HG03354 (cell line): ENCODE measurements at regions not wholly inside any gene's neighbourhood (a gene's known extent, or its start where the extent isn't known, plus 50 kb on each side); places are given as distances from the start of the nearest gene placed in this dataset.
A peak's percentile ranks its signal among the peaks of the same experiment; 100 is the strongest.

ENCODE experiments used
- ATAC-seq: cut with Tn5 transposase; IDR thresholded peaks from one replicate; pipeline ENCODE4 v1.9.1; 2021; ENCODE audit warnings: mild to moderate bottlenecking; ENCODE audit not compliant: unreplicated experiment, poor library complexity, severe bottlenecking

DNA sequence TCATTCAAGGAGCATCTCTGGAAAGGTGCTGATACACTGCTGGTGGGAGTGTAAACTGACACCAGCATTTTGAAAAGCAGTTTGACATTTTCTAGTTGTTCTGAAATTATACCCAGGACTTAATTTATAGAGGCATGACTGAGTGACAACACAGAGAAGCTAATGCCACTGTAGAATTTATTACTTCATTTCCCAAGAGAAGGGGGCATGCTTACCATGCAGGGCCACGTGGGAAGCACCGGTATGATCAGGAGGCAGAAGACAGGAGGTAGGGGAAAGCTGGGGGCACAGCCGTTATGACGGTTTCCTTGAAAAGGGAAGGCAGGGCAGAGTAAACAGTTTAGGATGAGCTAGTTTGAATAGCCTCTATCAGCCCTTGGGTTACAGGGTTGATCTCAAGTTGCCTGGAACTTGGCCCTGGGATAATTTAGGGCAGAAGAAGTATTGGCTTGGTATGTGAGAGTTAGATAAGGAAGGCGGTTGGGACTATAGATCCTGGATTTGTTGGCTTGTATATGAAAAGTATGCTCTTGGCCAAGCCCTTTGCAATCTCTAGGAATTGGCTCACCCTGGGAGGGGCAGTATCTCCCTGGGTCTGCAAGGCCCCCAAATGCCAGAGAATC, 305.7 kb downstream of the ENC1 start:
- ATAC-seq: no peak

DNA sequence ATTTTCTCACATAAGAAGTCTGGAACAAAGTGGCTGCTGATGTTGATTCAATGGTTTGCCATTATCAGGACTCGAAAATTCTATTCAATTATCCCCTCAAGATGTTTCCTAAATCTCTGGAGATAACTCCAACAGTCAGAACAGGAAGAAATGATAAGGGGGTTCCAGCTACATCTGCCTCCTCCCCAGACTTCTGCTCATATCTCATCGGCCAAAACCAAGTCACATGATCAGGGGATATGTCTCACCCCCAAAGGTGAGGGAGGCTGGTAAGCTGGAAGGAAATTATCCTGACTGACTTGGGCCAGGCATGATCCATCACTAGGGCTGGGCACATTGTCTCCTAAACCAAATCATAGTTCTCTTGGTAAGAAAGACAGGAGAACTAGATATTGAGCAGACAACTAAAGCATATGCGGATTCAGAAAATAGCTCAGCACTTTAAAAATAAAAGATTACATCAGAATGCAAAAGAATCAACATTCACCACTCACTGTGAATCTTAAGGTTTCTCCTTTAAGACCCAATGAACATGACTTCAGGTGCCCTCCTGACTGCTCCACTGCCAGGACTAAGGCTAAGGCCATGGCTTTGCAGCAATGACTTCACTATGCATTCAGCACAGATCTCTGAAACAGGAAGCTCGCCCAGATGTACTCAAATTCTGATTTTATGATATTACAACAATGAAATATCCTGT, 306.3 kb downstream of the ENC1 start:
- ATAC-seq: no peak

DNA sequence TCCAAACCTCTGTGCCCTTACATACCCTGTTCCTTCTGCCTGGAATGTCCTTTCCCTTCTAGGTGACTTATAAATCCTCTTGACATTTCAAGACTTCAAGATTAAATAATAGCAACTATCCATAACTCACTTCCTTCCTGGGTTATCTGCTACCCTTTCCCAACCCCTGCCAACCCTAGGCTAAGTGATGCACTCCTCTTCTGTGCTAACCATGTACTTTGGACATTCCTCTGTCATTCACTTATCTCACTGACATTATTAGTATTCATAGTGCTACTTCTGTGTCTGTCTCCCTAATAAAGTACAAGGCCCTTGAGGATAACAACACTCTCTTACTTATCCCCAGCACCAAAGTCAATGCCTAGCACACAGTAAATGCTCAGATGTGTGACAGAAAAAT, 307.1 kb downstream of the ENC1 start:
- ATAC-seq: no peak

DNA sequence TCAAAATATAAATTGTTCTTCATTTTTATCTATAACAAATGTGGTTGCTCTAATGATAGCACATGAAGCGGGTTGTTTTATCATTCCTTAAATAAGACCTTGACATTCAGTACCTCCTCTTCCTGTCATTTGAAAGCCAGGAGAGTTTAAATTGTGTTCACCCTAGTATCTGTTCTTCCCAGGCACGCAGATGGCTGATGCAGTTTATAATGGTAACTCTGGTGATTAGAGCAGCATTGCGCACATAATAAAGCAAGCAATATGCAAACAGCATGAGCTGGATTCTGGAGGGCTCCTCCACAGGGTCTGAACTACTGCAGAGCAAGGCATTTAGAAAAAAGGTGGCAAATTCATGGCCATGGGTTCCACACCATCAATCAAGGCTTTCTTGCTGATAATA, 307.8 kb downstream of the ENC1 start:
- no peak for ATAC-seq

DNA sequence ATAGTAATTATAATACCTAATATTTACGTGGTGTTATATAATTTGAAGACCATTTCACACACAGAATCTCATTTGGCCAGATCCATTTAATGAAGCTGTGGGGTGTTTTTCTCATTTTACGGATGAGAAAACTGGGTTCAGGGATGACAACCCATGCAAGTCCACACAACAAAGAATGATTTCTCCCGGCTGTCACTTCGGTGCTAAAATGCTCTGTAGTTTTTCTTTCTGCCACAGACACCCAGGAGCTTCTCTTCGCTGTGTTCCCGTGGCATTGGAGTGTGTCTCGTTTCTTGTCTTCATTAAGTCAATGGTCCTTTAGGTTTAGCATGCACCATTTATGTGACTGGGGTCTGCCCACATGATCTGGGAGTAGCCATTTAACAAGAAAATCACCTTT, 308.5 kb downstream of the ENC1 start:
- ATAC-seq: no peak

DNA sequence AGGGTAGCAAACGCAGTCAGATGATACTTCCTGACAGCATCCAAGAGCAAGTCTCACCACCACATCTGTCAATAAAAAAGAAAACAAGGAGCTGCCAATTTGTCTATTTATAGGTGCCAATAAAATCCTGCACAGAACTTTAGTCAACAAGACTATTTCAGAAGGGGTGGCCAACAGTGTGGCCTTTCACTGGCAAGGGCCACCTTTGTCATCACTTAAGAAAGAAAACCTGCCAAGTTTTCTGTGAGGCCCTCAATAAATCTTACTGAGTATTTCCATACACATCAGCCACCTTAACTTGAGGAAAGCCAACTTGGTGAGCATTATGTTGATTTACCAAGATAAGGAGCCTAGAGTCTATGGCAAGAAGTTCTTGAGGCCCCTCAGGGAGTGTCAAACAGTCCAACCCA, 312.3 kb downstream of the ENC1 start:
- ATAC-seq: no peak

DNA sequence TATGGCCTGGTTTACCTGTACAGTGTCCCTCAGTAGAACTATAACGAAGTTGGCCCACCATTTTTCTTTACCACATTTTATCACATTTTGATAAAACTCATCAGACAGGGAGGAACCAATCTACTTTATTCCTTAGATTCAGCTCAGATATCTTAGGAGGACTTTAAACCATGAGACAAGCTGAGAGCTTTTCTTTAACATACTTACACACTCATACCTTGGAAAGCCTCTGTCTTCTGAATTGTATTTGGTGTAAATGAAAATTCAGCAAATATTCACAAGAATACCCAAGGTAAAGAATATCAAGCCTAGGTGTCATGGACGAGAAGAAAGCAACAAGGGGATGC, 313.2 kb downstream of the ENC1 start:
- no peak for ATAC-seq

DNA sequence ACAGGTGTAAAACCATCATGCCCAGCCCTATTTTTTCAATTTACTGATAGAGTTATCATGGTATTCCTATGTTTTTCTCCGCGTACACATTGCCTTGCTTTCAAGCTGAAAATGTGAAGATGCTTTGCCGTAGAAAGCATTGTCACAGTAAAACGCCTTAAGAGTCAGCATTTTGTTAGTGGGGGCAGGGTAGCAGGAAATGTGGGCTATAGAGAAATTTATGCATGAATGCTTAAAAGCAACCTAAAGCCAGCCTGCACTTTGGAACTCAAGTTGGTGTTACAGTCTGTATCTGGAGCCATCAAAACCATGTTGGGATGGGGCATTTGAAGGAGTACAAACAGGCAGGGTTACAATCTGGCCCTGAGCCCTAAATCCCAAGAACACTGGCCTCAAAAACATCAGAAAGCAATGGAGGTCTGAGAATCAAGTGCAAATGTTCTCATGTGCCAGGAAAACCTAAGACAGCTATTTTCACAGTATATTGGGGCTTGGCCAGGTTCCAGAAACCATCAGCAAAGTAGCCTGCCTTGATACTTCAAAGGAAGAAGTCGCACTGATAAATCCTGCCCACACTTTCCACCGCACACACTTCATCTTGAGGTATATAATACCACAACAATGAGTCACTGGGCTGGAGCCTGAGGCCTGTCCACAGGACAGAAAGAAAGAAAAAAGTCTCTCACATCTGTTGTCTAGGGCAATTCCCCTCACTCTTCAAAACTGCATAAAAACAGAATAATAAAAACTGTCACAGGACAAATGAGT, 313.8 kb downstream of the ENC1 start:
- peak; percentile 76 for ATAC-seq

DNA sequence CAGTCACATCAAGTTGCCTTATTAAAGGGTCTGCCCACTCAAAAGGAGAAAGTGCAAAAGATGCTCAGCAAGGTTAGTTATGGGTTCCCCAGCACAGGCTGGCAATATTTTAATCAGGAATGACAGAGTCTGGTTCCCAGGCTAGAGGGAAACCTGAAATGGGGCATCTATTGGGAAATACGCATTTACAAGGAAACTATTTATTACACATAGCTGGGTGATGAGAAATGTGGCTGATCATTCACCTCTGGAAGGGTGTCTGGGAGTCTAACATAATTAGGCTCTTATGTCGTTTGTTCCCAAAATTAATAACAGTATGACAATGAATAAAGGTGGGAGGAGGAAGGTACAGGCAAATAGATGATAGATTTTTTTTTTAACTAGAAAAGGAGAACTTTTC, 314.7 kb downstream of the ENC1 start:
- no peak for ATAC-seq

DNA sequence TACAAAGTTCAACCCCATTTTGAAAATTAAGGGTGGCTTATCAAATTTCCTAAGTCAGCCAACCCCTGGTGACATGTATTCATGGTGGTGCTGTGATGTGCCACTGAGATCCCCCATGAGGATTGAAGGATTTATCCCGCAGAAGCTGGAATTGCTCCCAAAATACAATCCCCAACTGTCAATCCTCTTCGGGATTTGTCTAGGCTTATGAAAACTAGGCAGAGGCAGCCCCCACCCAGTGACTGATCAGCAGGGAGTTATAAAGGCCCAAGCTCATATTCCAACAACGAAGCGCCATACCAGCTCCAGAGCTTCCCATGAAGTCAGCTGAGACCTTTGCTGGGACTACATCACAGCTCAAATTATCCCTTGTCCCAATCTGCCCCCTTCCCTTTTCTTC, 316.0 kb downstream of the ENC1 start:
- no peak for ATAC-seq

DNA sequence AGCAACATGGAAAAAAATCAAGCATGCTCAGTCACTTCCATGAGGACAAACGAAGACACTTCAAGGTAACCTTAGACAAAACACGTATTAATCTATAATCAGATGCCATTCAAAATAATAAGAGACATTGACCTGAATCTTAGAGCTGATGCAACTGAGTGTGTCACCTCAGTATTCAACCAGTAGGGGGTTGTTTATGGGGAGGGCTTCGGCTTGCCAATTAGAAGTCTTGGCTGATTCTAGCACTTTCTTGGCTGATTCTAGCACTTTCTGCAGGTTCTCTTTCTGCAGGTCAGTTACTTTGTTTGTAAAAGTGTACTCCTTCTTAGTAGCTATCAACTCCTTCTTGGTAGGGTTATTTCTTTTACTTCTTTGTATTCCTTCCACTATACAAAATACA, 317.6 kb downstream of the ENC1 start:
- no peak for ATAC-seq

DNA sequence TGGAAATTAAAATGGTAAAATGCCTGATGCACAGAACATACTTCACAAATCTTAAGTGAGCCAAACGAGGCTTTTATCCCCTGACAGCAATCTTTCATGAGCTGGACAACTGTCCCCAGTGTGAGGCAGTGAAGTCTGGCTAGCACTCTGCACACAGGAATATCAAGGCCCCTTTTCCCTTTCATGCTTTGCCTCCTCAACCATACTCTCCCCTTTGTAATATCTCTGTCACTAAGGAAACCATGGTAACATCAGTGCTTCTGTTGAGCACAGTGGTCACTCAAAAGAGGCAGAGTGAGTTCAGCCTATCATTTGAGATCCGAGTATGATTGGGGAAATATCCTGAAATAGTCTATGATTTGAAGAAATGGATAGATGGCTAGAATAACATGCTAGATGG, 318.3 kb downstream of the ENC1 start:
- ATAC-seq: no peak

DNA sequence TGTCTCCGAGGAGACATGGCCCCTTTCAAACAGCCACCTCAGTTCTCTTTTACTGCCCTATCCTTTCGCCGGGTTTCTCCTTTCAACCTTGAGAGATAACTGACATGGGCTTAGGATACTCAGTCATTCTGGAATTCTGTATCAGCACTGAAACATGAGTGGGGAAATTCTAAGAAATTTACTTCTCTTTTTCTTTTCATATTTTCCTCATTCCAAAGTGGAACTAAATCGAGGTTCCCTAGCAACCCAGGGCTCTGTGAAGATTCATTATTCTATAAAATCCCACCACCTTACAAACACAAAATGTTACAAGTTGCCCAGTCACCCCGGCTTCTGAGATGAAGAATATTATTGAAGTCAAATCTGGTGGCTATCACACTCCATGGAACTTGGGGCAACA, 319.2 kb downstream of the ENC1 start:
- no peak for ATAC-seq

DNA sequence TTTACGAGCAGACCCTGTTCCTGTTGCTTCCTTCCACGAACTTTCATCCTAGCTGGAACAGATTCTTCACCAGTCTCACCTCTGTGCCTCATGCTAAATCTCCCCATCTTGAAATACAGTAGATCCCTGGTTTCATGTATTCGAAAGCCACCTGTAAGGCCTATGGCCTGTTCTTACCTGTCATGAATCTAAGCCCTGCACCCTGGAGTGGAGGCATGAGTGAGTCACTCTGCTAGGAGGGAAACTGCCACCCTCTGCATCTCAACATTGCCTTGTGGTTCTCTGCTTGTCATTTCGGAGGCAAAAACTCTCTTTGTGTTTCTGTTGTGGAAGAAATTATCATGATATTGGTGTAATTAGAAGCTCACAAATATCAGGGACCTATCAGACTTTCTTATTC, 320.0 kb downstream of the ENC1 start:
- no peak for ATAC-seq

DNA sequence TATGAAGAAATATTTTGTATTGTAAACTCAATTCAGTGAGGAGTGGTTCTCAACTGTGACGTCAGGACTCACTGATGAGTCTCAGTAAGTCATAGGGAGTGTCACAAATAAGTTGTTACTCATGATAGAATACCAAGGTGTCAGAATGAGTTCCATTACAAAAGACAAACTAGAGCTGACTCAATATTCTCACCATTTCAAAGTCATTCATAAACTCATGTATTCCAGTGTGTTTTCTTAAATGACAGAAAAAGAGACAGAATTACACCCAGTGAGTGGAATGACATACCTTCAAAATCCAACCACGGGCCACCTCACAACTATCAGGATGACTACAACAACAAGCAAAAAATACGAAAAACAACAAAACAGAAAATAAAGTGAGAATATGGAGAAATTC, 321.5 kb downstream of the ENC1 start:
- no peak for ATAC-seq

DNA sequence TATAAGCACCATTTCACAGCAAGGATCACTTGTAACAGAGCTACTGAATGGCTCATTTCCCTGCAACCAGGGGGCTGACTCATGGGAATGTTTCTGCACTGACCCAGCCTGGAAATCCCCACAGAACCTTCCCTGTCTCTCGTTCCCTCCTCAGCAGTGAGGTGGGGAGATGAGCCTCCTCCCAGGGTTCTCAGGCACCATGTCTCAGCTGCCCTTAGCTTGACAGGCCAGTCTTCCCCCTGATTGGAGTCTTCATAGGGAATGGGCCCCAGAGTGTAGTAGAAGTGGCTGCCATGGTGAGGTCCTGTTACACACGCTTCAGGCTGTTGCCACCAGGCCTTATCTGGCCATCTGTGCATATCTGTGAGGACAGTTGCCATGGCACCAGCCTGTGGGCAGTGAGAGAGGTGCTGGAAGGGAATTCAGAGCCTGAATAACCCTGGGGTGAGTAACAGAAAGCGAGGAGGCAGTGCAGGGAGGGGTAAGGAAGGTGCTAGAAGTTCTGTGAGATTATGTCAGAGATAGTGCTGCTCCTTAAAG, 324.4 kb downstream of the ENC1 start:
- ATAC-seq: peak; percentile 60

DNA sequence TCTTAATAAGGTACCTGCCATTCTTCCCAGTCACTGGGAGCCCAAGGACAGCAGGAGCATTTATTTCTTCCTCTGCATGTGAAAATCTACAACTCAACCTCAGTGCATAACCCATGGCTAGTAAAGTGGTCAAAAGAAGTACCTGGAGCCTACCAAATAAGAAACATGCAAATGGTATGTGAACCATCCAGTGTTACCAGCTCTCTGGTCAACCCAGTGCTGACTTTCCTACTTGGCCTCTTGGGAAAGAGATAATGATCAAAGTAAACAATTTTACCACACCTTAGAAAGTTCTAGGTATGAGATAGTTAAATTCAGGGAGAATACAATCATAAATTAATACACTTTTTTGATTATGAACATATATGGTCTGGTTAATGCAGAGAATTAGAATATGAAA, 325.6 kb downstream of the ENC1 start:
- no peak for ATAC-seq

DNA sequence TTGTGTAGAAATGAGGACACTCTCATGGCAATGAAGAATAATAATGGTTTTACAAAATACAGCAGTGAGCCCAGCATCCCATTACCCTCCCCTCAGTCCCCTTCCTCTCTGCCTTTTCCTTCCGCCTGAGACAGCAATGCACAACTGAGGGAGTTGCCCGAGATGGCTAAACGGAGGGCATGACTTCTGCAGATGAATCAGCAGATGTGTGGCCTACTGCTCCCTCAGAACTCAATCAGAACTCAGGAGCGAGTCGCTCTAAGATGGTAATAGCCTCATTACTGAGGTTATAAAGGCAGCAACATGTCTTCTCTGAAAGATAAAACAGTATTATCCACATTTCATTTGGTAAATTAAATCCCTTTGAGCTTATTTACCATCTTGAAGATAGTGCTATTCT, 326.6 kb downstream of the ENC1 start:
- no peak for ATAC-seq

DNA sequence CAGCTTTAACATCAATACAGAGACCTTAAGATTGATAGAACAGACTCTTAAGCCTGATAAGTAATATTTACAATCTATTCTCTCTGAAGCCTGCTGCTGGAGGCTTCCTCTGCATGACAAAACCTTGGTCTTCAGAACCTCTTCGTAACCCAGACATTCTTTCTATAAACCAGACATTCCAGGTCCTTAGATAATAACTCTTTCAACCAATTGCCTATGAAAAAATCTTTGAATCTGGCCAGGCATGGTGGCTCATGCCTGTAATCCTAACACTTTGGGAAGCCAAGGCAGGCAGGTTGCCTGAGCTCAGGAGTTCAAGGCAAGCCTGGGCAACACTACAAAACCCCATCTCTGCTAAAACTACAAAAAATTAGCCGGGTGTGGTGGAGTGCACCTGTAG, 327.8 kb downstream of the ENC1 start:
- no peak for ATAC-seq

DNA sequence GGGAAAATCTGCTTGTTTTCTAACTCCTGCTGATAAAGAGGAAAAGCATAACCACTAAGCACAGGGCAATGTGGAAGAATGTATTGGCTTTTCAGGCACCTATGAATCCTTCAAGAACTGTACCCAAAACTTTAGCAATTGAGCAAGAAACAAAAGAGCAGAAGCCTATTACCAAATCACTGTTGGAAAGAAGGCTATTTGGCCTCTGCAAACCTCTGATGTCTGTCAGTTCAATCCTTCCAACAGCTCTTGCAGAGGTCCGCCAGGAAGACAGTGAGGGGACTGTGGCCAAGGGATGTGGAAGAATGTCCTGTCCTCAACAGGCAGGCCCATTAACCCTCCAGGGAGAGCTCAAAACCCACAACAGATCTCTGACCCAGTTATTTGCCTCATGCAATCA, 328.6 kb downstream of the ENC1 start:
- no peak for ATAC-seq
